ENCODE measurements at regions not wholly inside any gene's neighbourhood (a gene's known extent, or its start where the extent isn't known, plus 50 kb on each side); places are given as distances from the start of the nearest gene placed in this dataset.
"Not testable (repeated sequence)": the region's sequence is repeated elsewhere in the genome, so short reads cannot be mapped to it uniquely, and the experiment has no call there.

GRCh38 chr14:34277191-34277590 is 184.8 kb downstream of the SPTSSA start:
- no peak for TF ChIP-seq CTCF (IDR thresholded peaks at IDR 0.05; ENCODE audit: borderline replicate concordance)

GRCh38 chr14:34275530-34275929 is 186.5 kb downstream of the SPTSSA start:
- no peak overlapping the region for H3K4me3 ChIP-seq
- no peaks in the 10 kb centered on the region for H3K4me1 ChIP-seq
- H3K27me3 ChIP-seq (ENCODE audit: low read depth): no peaks in the 10 kb centered on the region
- no peak overlapping the region for H3K27ac ChIP-seq (replicated peaks)
- H3K9me3 ChIP-seq (replicated peaks): no peaks in the 10 kb centered on the region
- no peaks in the 10 kb centered on the region for H3K36me3 ChIP-seq
- intact Hi-C loops (cut with micrococcal nuclease): no loop called here
- no peak for TF ChIP-seq CTCF (IDR thresholded peaks at IDR 0.05; ENCODE audit: borderline replicate concordance)
- no peak for DNase-seq

More at GRCh38 chr14:34277191-34277590, 184.8 kb downstream of the SPTSSA start:
- H3K4me3 ChIP-seq: no peak overlapping the region
- intact Hi-C loops (cut with micrococcal nuclease): no loop called here
- H3K4me1 ChIP-seq: no peaks in the 10 kb centered on the region
- no peak for DNase-seq
- no peaks in the 10 kb centered on the region for H3K27me3 ChIP-seq (ENCODE audit: low read depth)
- H3K27ac ChIP-seq (replicated peaks): no peak overlapping the region
- no peaks in the 10 kb centered on the region for H3K36me3 ChIP-seq
- H3K9me3 ChIP-seq (replicated peaks): peaks cover 9% of the 10 kb centered on the region

- Histone ChIP-seq H3K27me3 (ENCODE audit: low read depth) (no peaks in the 10 kb centered on the region), H3K27ac (replicated peaks) (no peak overlapping the region), H3K36me3 (no peaks in the 10 kb centered on the region), H3K9me3 (replicated peaks) (no peaks in the 10 kb centered on the region), H3K4me3 (no peak overlapping the region), H3K4me1 (no peaks in the 10 kb centered on the region)
- no peak for DNase-seq
- intact Hi-C loops (cut with micrococcal nuclease): no loop called here
- no peak for TF ChIP-seq CTCF (IDR thresholded peaks at IDR 0.05; ENCODE audit: borderline replicate concordance)
Measured at GRCh38 chr14:34275078-34275477, 187.0 kb downstream of the SPTSSA start.

- H3K4me1 ChIP-seq; H3K36me3 ChIP-seq; H3K4me3 ChIP-seq; H3K27me3 ChIP-seq (ENCODE audit: low read depth); H3K27ac ChIP-seq (replicated peaks); DNase-seq; intact Hi-C loops (cut with micrococcal nuclease); H3K9me3 ChIP-seq (replicated peaks): not testable (repeated sequence)
Measured at GRCh38 chr14:34273716-34274115, 188.3 kb downstream of the SPTSSA start.

GRCh38 chr14:34270361-34270760 is 191.7 kb downstream of the SPTSSA start:
- no peaks in the 10 kb centered on the region for H3K36me3 ChIP-seq
- intact Hi-C loops (cut with micrococcal nuclease): no loop called here
- no peak overlapping the region for H3K27ac ChIP-seq (replicated peaks)
- no peak overlapping the region for H3K4me3 ChIP-seq
- DNase-seq: no peak
- H3K4me1 ChIP-seq: no peaks in the 10 kb centered on the region
- H3K27me3 ChIP-seq (ENCODE audit: low read depth): no peaks in the 10 kb centered on the region
- no peaks in the 10 kb centered on the region for H3K9me3 ChIP-seq (replicated peaks)
- no peak for TF ChIP-seq CTCF (IDR thresholded peaks at IDR 0.05; ENCODE audit: borderline replicate concordance)

GRCh38 chr14:34266344-34266743 is 195.7 kb downstream of the SPTSSA start:
- Histone ChIP-seq H3K36me3 (no peaks in the 10 kb centered on the region), H3K9me3 (replicated peaks) (no peaks in the 10 kb centered on the region), H3K4me1 (no peaks in the 10 kb centered on the region), H3K4me3 (no peak overlapping the region), H3K27ac (replicated peaks) (no peak overlapping the region), H3K27me3 (ENCODE audit: low read depth) (no peaks in the 10 kb centered on the region)
- intact Hi-C loops (cut with micrococcal nuclease): no loop called here
- no peak for DNase-seq
- no peak for TF ChIP-seq CTCF (IDR thresholded peaks at IDR 0.05; ENCODE audit: borderline replicate concordance)

Data from left ventricle myocardium inferior (tissue), 1 donor.